ENCODE measurements at regions not wholly inside any gene's neighbourhood (a gene's known extent, or its start where the extent isn't known, plus 50 kb on each side); places are given as distances from the start of the nearest gene placed in this dataset.

DNA sequence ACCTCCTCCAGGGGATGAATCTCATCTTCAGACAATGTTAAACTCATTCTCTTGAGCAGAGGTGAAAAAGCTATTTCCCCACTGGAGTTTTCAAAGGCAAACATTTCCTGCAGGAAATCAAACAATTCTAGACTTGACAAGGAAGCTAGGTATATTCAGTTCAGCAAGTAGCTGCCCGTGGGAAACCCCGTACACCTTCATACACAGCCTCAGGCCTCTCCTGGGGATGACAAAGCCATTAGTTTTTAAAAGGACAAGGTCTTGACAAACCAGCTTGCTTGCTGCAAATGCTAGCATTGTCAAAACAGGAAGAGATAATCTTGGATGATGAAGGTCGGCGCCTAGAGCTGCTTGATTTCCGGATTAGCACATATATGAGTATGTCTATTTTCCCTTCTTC is 1630.8 kb upstream of the TENM4 start:
- Histone ChIP-seq H3K9me3 (ENCODE audit: low read length) (no peaks in the 10 kb centered on the region), H4K20me1 (ENCODE audit: insufficient read depth, low read length) (no peaks in the 10 kb centered on the region), H3K36me3 (ENCODE audit: insufficient read depth, low read length) (no peaks in the 10 kb centered on the region), H3K27ac (ENCODE audit: low read depth, low read length, poor library complexity, severe bottlenecking) (no peak overlapping the region), H2AFZ (ENCODE audit: low read length) (no peak overlapping the region), H3K4me3 (ENCODE audit: low read depth, low read length, poor library complexity, severe bottlenecking) (no peak overlapping the region), H3K4me2 (ENCODE audit: low read length) (no peak overlapping the region), H3K79me2 (ENCODE audit: insufficient read depth, low read depth, low read length) (no peaks in the 10 kb centered on the region), H3K9me2 (ENCODE audit: insufficient read depth, low read length) (no peaks in the 10 kb centered on the region), H3K4me1 (ENCODE audit: insufficient read depth, low read length, poor library complexity, severe bottlenecking) (no peaks in the 10 kb centered on the region)
- intact Hi-C loops (cut with micrococcal nuclease; ENCODE audit: unreplicated experiment), result no loop called here
- BruUV-seq (replicated peaks), result no TSS peak
- ChIA-PET POLR2A (interaction anchor here (0.8 kb wide), 1 partner anchor 53 kb away, joined by 3 read pairs; no protein-coding TSS in a partner anchor), CTCF (ENCODE audit: unreplicated experiment) (no interaction called here)
- DNase-seq (ENCODE audit: low spot score), result no peak
- no peak for TF ChIP-seq EZH2phosphoT487 (IDR thresholded peaks at IDR 0.05; ENCODE audit: borderline replicate concordance, low read depth, low read length)
- TF ChIP-seq, protein P1, sequence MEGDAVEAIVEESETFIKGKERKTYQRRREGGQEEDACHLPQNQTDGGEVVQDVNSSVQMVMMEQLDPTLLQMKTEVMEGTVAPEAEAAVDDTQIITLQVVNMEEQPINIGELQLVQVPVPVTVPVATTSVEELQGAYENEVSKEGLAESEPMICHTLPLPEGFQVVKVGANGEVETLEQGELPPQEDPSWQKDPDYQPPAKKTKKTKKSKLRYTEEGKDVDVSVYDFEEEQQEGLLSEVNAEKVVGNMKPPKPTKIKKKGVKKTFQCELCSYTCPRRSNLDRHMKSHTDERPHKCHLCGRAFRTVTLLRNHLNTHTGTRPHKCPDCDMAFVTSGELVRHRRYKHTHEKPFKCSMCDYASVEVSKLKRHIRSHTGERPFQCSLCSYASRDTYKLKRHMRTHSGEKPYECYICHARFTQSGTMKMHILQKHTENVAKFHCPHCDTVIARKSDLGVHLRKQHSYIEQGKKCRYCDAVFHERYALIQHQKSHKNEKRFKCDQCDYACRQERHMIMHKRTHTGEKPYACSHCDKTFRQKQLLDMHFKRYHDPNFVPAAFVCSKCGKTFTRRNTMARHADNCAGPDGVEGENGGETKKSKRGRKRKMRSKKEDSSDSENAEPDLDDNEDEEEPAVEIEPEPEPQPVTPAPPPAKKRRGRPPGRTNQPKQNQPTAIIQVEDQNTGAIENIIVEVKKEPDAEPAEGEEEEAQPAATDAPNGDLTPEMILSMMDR (conservative IDR thresholded peaks at IDR 0.05; ENCODE audit: low read length), result no peak

DNA sequence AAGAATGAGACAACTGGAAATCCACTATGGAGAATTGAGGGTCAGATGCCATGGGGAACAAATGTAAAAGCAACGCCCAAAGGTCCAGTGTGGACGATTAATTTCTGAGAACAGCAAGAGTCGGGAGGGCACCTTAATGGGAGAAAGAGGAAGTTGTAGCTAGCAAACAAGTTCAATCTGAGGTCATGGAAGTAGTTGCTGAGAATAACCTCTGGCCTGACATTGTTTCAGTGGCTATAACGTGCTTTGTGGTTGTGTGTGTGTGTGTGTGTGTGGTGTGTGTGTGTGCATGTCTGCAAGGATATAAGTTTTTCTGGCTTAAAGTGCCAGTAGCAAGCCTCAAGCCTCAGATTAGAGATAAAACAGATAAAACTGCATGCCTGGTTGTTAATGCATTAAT is 1630.1 kb upstream of the TENM4 start:
- Histone ChIP-seq H3K4me2 (ENCODE audit: low read length) (no peak overlapping the region), H3K9me2 (ENCODE audit: insufficient read depth, low read length) (no peaks in the 10 kb centered on the region), H3K79me2 (ENCODE audit: insufficient read depth, low read depth, low read length) (no peaks in the 10 kb centered on the region), H3K27ac (ENCODE audit: low read depth, low read length, poor library complexity, severe bottlenecking) (no peak overlapping the region), H2AFZ (ENCODE audit: low read length) (no peak overlapping the region), H3K4me3 (ENCODE audit: low read depth, low read length, poor library complexity, severe bottlenecking) (no peak overlapping the region), H3K36me3 (ENCODE audit: insufficient read depth, low read length) (no peaks in the 10 kb centered on the region), H3K9me3 (ENCODE audit: low read length) (no peaks in the 10 kb centered on the region), H4K20me1 (ENCODE audit: insufficient read depth, low read length) (no peaks in the 10 kb centered on the region), H3K4me1 (ENCODE audit: insufficient read depth, low read length, poor library complexity, severe bottlenecking) (no peaks in the 10 kb centered on the region)
- CTCF ChIA-PET (ENCODE audit: unreplicated experiment), result no interaction called here
- TF ChIP-seq, protein P1 (conservative IDR thresholded peaks at IDR 0.05; ENCODE audit: low read length), result no peak
- TF ChIP-seq EZH2phosphoT487 (IDR thresholded peaks at IDR 0.05; ENCODE audit: borderline replicate concordance, low read depth, low read length), result no peak
- POLR2A ChIA-PET, result interaction anchor here (0.6 to 0.8 kb wide), 2 partner anchors 12 to 53 kb away, joined by 3 to 7 read pairs; no protein-coding TSS in a partner anchor
- no TSS peak for BruUV-seq (replicated peaks)
- no peak for DNase-seq (ENCODE audit: low spot score)
- intact Hi-C loops (cut with micrococcal nuclease; ENCODE audit: unreplicated experiment), result no loop called here

DNA sequence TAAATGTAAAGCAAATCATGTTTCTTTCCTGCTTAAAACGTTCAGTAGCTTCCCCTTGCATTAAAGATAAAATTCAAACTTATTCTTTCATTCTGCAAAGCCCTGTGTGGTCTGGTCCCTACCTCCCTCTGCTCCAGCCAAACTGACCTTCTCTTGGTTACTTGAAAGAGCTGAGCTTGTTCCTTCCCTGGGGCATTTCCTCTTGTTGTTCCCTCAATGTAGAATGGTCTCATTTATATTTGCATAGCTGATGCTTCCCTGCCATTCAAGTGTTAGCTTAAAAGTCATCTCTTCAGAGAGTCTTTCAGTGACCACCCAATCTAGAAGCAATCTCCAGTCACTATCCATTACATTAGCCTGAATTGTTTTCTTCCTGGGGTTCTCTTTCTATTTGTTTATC is 1618.5 kb upstream of the TENM4 start:
- H3K9me2 ChIP-seq (ENCODE audit: insufficient read depth, low read length), result no peaks in the 10 kb centered on the region
- no peak overlapping the region for H3K4me3 ChIP-seq (ENCODE audit: low read depth, low read length, poor library complexity, severe bottlenecking)
- BruUV-seq (replicated peaks), result no TSS peak
- no peaks in the 10 kb centered on the region for H3K36me3 ChIP-seq (ENCODE audit: insufficient read depth, low read length)
- H3K79me2 ChIP-seq (ENCODE audit: insufficient read depth, low read depth, low read length), result no peaks in the 10 kb centered on the region
- H3K4me1 ChIP-seq (ENCODE audit: insufficient read depth, low read length, poor library complexity, severe bottlenecking), result no peaks in the 10 kb centered on the region
- ChIA-PET CTCF (ENCODE audit: unreplicated experiment) (no interaction called here), POLR2A (no interaction called here)
- H3K4me2 ChIP-seq (ENCODE audit: low read length), result no peak overlapping the region
- no peak for DNase-seq (ENCODE audit: low spot score)
- no peaks in the 10 kb centered on the region for H4K20me1 ChIP-seq (ENCODE audit: insufficient read depth, low read length)
- H2AFZ ChIP-seq (ENCODE audit: low read length), result no peak overlapping the region
- intact Hi-C loops (cut with micrococcal nuclease; ENCODE audit: unreplicated experiment), result no loop called here
- no peak overlapping the region for H3K27ac ChIP-seq (ENCODE audit: low read depth, low read length, poor library complexity, severe bottlenecking)
- H3K9me3 ChIP-seq (ENCODE audit: low read length), result no peaks in the 10 kb centered on the region
- TF ChIP-seq EZH2phosphoT487 (IDR thresholded peaks at IDR 0.05; ENCODE audit: borderline replicate concordance, low read depth, low read length), result no peak
- TF ChIP-seq, protein P1 (conservative IDR thresholded peaks at IDR 0.05; ENCODE audit: low read length), result no peak
